Rectal smooth muscle tissue (tissue), 1 donor: ENCODE measurements at regions not wholly inside any gene's neighbourhood (a gene's known extent, or its start where the extent isn't known, plus 50 kb on each side); places are given as distances from the start of the nearest gene placed in this dataset.

Experiments used
- H3K27ac ChIP-seq: one replicate; pipeline ENCODE4 v1.7.0; 2013; ENCODE audit warnings: low read depth, low read length, inconsistent platforms
- H3K27me3 ChIP-seq: one replicate; pipeline ENCODE4 v1.7.0; 2013; ENCODE audit warnings: low read length; ENCODE audit not compliant: control insufficient read depth, insufficient read depth
- H3K36me3 ChIP-seq: one replicate; pipeline ENCODE4 v1.7.0; 2013; ENCODE audit warnings: low read length; ENCODE audit not compliant: control insufficient read depth, insufficient read depth
- H3K4me1 ChIP-seq: one replicate; pipeline ENCODE4 v1.7.0; 2013; ENCODE audit warnings: low read length; ENCODE audit not compliant: control insufficient read depth, insufficient read depth
- H3K4me3 ChIP-seq: one replicate; pipeline ENCODE4 v1.7.0; 2013; ENCODE audit warnings: low read length
- H3K9ac ChIP-seq: one replicate; pipeline ENCODE4 v1.7.0; 2013; ENCODE audit warnings: low read length

DNA sequence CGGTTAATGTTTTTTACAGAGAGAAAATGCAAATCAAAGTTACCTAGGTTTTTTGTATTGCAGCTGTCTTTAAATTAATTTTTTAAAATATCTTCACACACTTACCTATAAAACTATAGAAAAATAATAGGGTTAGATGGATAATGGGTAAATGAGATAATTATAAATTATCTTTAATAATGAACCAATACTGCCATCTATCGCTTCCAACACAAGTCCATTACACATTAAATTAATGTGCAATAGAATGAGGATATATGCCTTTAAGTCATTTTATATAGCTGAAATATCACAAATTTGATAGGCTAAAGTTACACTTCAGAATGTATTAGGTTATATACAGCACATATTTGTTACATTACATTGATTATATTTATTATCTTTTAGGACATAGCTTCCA, 2212.8 kb downstream of the MRPL39 start:
- Histone ChIP-seq H3K9ac (no peak overlapping the region), H3K4me1 (no peaks in the 10 kb centered on the region), H3K36me3 (no peaks in the 10 kb centered on the region), H3K4me3 (no peak overlapping the region), H3K27ac (no peak overlapping the region), H3K27me3 (no peaks in the 10 kb centered on the region)

DNA sequence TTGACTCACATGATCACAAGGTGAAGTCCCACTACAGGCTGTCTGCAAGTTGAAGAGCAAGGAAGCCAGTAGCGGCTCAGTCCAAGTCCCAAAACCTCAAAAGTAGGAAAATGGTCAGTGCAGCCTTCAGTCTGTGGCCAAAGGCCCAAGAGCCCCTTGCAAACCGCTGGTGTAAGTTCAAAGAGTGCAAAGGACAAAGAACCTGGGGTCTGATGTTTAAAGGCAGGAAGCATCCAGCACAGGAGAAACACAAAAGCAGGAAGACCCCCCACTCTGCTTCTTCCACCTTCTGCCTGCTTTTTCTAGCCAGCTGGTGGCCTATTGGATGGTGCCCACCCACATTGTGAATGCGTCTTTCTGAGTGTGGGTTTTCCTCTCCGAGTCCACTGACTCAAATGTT, 2222.6 kb downstream of the MRPL39 start:
- Histone ChIP-seq H3K4me3 (no peak overlapping the region), H3K27ac (no peak overlapping the region), H3K4me1 (no peaks in the 10 kb centered on the region), H3K36me3 (no peaks in the 10 kb centered on the region), H3K9ac (no peak overlapping the region), H3K27me3 (no peaks in the 10 kb centered on the region)

DNA sequence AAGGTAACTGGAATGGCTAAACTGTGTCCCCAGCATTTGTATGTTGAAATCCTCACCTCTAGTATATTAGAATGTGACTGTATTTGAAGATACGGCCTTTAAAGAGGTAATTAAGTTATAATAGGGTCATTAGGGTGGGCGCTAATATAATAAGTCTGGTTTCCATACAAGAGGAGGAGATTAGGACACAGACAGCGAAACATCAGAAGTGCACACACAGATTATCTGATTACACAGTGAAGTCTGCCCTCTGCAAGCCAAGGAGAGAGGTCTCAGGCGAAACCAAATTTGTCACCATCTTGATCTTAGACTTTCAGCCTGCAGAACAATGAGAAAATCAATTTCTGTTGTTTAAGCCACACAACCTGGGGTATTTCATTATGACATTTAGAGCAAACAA, 2233.1 kb downstream of the MRPL39 start:
- Histone ChIP-seq H3K4me1 (no peaks in the 10 kb centered on the region), H3K27me3 (no peaks in the 10 kb centered on the region), H3K27ac (no peak overlapping the region), H3K36me3 (no peaks in the 10 kb centered on the region), H3K4me3 (no peak overlapping the region), H3K9ac (no peak overlapping the region)

DNA sequence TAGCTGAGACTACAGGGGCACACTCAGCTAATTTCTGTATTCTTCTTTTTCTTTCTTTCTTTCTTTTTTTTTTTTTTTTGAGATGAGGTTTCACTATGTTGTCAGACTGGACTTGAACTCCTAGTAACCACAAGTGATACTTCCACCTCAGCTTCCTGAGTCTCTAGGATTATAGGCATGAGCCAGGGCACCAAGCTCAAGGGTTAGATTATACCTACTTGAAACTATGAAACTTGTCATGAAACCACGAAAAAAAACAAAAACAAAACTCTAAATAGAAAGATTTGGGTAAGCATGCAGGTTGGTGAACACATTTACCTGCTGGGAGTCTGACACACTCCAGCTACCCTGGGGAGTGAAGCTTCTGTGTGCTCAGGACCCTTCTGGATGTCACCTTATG, 2250.4 kb downstream of the MRPL39 start:
- Histone ChIP-seq H3K4me3 (no peak overlapping the region), H3K27ac (no peak overlapping the region), H3K9ac (no peak overlapping the region), H3K36me3 (no peaks in the 10 kb centered on the region), H3K27me3 (no peaks in the 10 kb centered on the region), H3K4me1 (no peaks in the 10 kb centered on the region)

DNA sequence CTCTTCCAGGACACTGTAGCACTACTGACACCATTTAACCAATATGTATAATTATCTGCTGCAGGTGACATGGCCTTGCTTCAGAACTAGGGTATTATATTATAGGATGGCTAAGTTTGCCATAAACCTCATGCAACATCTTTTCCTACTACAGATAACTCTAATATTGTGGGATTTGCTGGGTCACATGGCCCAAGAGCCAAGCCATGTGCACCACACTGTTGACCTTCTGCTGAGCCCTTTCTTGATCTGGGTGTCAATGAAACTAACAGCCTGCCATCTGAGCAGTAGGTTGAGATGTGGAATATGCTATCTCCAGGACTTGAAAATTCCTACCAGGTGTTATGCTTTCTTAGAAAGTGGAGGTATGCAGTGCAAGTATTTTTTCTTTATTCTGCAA, 2291.1 kb downstream of the MRPL39 start:
- Histone ChIP-seq H3K4me3 (no peak overlapping the region), H3K9ac (no peak overlapping the region), H3K36me3 (no peaks in the 10 kb centered on the region), H3K27me3 (no peaks in the 10 kb centered on the region), H3K27ac (no peak overlapping the region), H3K4me1 (no peaks in the 10 kb centered on the region)

DNA sequence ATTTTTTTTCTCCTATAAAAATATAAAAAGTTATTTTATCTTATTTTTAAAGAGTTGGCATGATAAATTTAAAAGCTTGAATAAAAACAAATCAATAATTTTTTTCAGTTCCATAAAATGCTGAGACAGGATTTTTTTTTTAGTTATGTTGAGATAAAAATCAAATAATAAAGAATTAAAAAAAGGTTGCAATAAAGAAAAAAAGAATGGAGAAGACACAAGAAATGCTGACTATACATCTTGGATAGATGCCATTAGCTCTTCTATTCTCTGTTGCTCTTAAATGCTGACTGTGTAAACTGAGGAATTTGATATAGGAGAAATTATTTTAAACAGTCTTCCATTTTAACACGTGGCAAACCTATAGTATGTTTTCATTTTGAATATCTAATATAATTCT, 2298.5 kb downstream of the MRPL39 start:
- Histone ChIP-seq H3K27ac (no peak overlapping the region), H3K9ac (no peak overlapping the region), H3K4me3 (no peak overlapping the region), H3K27me3 (no peaks in the 10 kb centered on the region), H3K36me3 (no peaks in the 10 kb centered on the region), H3K4me1 (no peaks in the 10 kb centered on the region)

DNA sequence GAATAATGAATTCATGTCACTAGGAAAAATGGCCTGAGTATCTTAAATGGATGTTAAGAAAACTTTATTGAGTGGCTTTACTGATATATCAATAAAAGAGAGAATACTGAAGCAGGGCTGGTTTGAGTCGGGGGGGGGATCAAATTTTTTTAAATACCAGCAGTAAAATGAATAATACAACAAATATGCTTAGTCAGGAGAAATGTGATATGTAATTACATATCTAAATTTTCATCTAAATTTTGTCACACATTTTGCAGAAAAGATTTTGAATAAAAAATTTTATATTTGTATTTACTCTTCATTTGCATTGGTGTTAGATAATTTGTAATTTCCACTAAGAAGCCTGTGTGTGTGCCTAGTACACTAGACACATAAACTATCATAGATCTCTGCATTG, 2300.2 kb downstream of the MRPL39 start:
- H3K27ac ChIP-seq = no peak overlapping the region
- H3K4me1 ChIP-seq = no peaks in the 10 kb centered on the region
- H3K4me3 ChIP-seq = no peak overlapping the region
- H3K27me3 ChIP-seq = no peaks in the 10 kb centered on the region
- H3K9ac ChIP-seq = no peak overlapping the region
- no peaks in the 10 kb centered on the region for H3K36me3 ChIP-seq

DNA sequence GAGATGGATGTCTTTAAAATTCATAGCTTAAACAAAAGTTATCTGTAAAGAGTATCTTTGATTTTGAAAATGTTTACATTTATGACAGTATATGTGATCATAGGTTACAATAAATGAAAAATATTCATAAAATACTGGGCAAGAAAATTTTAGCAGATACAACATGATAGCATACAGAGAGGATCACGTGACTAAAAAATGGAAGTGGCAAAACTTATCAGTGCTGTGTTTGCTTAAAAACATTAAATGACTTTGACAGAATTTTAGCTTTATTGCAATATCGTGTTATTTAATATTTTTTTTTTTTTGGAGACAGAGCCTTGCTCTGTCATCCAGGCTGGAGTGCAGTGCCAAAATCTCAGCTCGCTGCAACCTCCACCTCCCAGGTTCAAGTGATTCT, 2294.1 kb downstream of the NCAM2 start:
- Histone ChIP-seq H3K9ac (no peak overlapping the region), H3K36me3 (no peaks in the 10 kb centered on the region), H3K4me1 (no peaks in the 10 kb centered on the region), H3K27ac (no peak overlapping the region), H3K4me3 (no peak overlapping the region), H3K27me3 (no peaks in the 10 kb centered on the region)

DNA sequence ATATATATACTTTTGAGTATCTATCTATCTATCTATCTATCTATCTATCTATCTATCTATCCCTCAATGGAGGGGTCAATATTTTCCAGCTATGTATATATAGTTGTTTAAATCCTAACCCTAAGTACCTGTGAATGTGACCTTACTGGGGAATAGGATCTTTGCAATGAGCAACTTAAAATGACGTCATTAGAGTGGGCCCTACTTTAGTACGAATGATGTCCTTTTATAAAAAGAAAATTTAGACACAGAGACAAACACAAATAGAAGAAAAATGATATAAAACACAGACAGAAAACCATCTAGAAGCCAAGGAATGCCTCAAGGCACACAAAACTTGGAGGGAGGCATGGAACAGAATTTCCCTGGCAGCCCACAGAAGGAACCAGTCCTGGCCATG, 2283.7 kb downstream of the NCAM2 start:
- Histone ChIP-seq H3K9ac (no peak overlapping the region), H3K4me1 (no peaks in the 10 kb centered on the region), H3K4me3 (no peak overlapping the region), H3K36me3 (no peaks in the 10 kb centered on the region), H3K27ac (no peak overlapping the region), H3K27me3 (no peaks in the 10 kb centered on the region)

DNA sequence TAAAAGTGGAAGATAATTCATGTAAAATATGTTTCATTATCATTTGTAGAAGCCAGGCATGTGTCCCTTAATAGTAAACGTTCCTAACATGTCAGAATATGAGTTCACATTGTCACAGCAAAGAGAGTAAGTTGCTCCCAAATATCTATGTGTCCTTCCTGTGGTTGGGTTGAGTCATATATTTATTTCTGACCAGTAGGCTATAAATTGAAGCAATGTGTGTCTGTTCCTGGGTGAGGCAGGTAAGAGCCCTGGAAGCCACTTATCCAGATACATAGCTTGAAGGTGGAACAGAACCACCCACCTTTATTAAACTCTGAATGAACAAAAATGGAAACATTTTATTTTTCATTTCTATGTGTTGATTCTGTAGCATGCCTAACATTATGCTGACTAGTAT, 2251.6 kb downstream of the NCAM2 start:
- no peaks in the 10 kb centered on the region for H3K36me3 ChIP-seq
- no peaks in the 10 kb centered on the region for H3K4me1 ChIP-seq
- H3K4me3 ChIP-seq = no peak overlapping the region
- no peak overlapping the region for H3K27ac ChIP-seq
- no peaks in the 10 kb centered on the region for H3K27me3 ChIP-seq
- no peak overlapping the region for H3K9ac ChIP-seq

DNA sequence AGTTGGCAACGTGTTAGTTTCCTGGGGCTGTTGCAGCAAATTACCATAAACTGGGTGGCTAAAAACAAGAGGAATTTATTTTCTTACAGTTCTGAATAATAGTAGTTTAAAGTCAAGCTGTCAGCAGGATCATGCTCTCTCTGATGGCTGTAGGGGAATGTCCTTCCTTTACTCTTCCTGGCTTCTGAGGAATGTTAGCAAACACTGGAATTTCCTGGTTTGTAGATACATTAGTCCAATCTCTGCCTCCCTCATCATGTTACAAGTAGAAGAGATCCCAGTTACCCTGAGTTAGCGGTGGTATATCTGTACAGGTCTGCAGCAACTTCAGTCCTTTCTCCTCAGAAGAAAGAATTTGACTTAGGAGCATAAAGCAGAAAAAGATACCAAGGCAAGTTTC, 2249.1 kb downstream of the NCAM2 start:
- Histone ChIP-seq H3K27ac (no peak overlapping the region), H3K27me3 (no peaks in the 10 kb centered on the region), H3K36me3 (no peaks in the 10 kb centered on the region), H3K4me1 (no peaks in the 10 kb centered on the region), H3K4me3 (no peak overlapping the region), H3K9ac (no peak overlapping the region)

DNA sequence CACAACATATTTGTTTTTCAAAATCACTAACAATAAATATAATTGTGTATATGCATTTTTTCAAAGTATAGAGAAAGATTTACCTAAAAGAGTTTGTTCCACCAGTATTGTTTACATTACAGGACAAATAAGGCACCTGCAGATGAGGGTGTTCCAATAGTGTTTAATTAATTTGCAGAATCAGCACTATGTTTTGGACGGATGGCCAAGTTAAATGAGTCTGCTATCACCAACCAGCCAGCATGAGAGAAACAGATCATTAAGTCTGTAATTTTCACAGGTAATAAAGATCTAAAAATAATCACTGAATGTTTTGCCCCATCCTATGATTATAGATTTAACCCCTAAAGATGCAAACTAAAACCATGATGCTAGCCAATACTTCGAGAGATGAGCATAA, 2247.0 kb downstream of the NCAM2 start:
- no peaks in the 10 kb centered on the region for H3K4me1 ChIP-seq
- no peak overlapping the region for H3K4me3 ChIP-seq
- no peak overlapping the region for H3K9ac ChIP-seq
- no peaks in the 10 kb centered on the region for H3K27me3 ChIP-seq
- no peak overlapping the region for H3K27ac ChIP-seq
- no peaks in the 10 kb centered on the region for H3K36me3 ChIP-seq

DNA sequence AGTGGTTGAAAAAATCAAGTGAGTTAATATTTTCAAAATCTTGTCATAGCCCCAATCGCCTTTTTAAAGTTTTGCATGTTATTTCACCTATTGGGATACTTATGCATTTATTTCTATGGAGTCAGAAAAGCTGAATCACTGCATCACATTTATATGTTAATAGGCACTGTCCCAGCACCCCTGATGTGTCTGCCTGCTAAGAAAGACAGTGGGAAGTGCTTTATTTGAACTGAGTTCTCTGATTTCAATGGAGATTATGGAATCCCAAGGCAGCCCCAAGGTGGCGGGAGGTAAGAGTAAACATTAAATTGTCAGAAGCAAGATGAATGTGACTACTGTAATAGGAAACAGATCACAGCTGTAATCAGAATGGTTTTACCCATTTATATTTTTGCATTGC, 2225.7 kb downstream of the NCAM2 start:
- Histone ChIP-seq H3K27me3 (no peaks in the 10 kb centered on the region), H3K4me3 (no peak overlapping the region), H3K9ac (no peak overlapping the region), H3K27ac (no peak overlapping the region), H3K36me3 (no peaks in the 10 kb centered on the region), H3K4me1 (no peaks in the 10 kb centered on the region)

DNA sequence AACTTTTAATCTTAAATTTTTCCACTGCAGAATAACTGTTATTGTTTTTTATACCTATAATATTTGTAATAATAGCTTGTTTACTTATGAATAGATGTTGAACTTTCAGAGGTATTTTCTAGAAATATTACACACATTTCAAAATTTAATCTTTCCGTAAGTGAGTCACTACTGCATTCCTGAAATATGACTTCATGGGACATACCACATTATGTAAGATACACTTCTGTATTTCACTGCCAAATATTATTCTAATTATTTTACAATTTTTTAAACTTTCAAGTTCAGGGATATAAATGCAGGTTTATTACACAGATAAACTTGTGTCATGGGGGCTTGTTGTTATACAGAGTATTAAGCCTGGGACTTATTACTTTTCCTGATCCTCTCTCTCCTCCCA, 2220.5 kb downstream of the NCAM2 start:
- Histone ChIP-seq H3K4me3 (no peak overlapping the region), H3K4me1 (no peaks in the 10 kb centered on the region), H3K27ac (no peak overlapping the region), H3K27me3 (no peaks in the 10 kb centered on the region), H3K36me3 (no peaks in the 10 kb centered on the region), H3K9ac (no peak overlapping the region)
